Liver (tissue), 3 donors: ENCODE measurements at regions not wholly inside any gene's neighbourhood (a gene's known extent, or its start where the extent isn't known, plus 50 kb on each side); places are given as distances from the start of the nearest gene placed in this dataset.

Source experiments
- ATF3 ChIP-seq: IDR thresholded peaks from 2 replicates; pipeline ENCODE4 v1.6.1; 2016; ENCODE audit warnings: antibody characterized with exemption
- CTCF ChIP-seq: fragments of 150-350 bp; IDR thresholded peaks from 2 replicates; pipeline ENCODE4 v1.5.1; 2017; ENCODE audit warnings: improper control_type of control experiment, low read depth, low read length; ENCODE audit not compliant: missing input control
- JUND ChIP-seq, 2 donors: IDR thresholded peaks; 2 replicates each; pipeline ENCODE4 v1.6.1; 2016; ENCODE audit warnings: antibody characterized with exemption in 2 of 2
- MAX ChIP-seq: IDR thresholded peaks from 2 replicates; pipeline ENCODE4 v1.6.1; 2016; ENCODE audit warnings: antibody characterized with exemption
- RAD21 ChIP-seq, 2 donors: IDR thresholded peaks; 2 replicates each; pipeline ENCODE4 v1.6.1; 2016; ENCODE audit warnings: antibody characterized with exemption in 2 of 2, mild to moderate bottlenecking in 2 of 2
- REST ChIP-seq: IDR thresholded peaks from 2 replicates; pipeline ENCODE4 v1.6.1; 2016; ENCODE audit warnings: antibody characterized with exemption, mild to moderate bottlenecking
- SP1 ChIP-seq: IDR thresholded peaks from 2 replicates; pipeline ENCODE4 v1.6.1; 2018; ENCODE audit warnings: antibody characterized with exemption, mild to moderate bottlenecking
- donor health status: healthy.
- donor health status: healthy.

- TF ChIP-seq CTCF: no peak
- no peak for TF ChIP-seq MAX
- TF ChIP-seq RAD21 (IDR thresholded peaks at IDR 0.05): no peak
- no peak for TF ChIP-seq REST
- no peak for TF ChIP-seq SP1
- no peak for TF ChIP-seq JUND (IDR thresholded peaks at IDR 0.05)
- no peak for TF ChIP-seq ATF3
Observed at GRCh38 chr11:25183411-25183810, 686.6 kb downstream of the LUZP2 start.
